ENCODE measurements at regions not wholly inside any gene's neighbourhood (a gene's known extent, or its start where the extent isn't known, plus 50 kb on each side); places are given as distances from the start of the nearest gene placed in this dataset.

DNA sequence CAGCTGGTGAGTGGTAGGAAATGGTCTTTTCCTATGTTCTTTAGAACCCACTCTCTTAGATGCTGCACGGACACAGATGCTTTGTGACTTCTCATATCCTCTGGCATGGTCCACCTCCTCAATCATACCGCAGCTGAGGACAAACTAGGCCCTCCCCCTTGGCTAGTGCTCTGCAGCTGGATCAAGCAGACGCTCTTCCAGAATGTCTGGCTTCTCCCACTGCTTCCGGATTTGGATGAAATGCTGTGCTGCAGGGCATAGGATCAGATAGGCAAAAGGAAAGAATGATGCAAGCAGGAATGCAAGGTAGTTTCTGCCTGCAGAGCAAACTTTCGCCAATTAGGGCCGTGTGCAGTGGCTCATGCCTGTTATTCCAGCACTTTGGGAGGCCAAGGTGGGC, 75.7 kb upstream of the SLC4A7 start (continued):
- TF ChIP-seq, protein P1, sequence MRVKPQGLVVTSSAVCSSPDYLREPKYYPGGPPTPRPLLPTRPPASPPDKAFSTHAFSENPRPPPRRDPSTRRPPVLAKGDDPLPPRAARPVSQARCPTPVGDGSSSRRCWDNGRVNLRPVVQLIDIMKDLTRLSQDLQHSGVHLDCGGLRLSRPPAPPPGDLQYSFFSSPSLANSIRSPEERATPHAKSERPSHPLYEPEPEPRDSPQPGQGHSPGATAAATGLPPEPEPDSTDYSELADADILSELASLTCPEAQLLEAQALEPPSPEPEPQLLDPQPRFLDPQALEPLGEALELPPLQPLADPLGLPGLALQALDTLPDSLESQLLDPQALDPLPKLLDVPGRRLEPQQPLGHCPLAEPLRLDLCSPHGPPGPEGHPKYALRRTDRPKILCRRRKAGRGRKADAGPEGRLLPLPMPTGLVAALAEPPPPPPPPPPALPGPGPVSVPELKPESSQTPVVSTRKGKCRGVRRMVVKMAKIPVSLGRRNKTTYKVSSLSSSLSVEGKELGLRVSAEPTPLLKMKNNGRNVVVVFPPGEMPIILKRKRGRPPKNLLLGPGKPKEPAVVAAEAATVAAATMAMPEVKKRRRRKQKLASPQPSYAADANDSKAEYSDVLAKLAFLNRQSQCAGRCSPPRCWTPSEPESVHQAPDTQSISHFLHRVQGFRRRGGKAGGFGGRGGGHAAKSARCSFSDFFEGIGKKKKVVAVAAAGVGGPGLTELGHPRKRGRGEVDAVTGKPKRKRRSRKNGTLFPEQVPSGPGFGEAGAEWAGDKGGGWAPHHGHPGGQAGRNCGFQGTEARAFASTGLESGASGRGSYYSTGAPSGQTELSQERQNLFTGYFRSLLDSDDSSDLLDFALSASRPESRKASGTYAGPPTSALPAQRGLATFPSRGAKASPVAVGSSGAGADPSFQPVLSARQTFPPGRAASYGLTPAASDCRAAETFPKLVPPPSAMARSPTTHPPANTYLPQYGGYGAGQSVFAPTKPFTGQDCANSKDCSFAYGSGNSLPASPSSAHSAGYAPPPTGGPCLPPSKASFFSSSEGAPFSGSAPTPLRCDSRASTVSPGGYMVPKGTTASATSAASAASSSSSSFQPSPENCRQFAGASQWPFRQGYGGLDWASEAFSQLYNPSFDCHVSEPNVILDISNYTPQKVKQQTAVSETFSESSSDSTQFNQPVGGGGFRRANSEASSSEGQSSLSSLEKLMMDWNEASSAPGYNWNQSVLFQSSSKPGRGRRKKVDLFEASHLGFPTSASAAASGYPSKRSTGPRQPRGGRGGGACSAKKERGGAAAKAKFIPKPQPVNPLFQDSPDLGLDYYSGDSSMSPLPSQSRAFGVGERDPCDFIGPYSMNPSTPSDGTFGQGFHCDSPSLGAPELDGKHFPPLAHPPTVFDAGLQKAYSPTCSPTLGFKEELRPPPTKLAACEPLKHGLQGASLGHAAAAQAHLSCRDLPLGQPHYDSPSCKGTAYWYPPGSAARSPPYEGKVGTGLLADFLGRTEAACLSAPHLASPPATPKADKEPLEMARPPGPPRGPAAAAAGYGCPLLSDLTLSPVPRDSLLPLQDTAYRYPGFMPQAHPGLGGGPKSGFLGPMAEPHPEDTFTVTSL (CRISPR knock-in tag; IDR thresholded peaks at IDR 0.05; ENCODE audit: borderline replicate concordance): no peak
- TF ChIP-seq MTF1 (CRISPR knock-in tag; IDR thresholded peaks at IDR 0.05) (peak; percentile 90; the same call in 1 of the 2 replicates), ZC3H13 (CRISPR knock-in tag; IDR thresholded peaks at IDR 0.05) (no peak), SPEN (CRISPR knock-in tag; IDR thresholded peaks at IDR 0.05; ENCODE audit: low read depth) (no peak), SOX6 (IDR thresholded peaks at IDR 0.05) (no peak), SOX6 (CRISPR knock-in tag; IDR thresholded peaks at IDR 0.05) (no peak), ZKSCAN5 (CRISPR knock-in tag; IDR thresholded peaks at IDR 0.05) (no peak)
- TF ChIP-seq, protein P2, sequence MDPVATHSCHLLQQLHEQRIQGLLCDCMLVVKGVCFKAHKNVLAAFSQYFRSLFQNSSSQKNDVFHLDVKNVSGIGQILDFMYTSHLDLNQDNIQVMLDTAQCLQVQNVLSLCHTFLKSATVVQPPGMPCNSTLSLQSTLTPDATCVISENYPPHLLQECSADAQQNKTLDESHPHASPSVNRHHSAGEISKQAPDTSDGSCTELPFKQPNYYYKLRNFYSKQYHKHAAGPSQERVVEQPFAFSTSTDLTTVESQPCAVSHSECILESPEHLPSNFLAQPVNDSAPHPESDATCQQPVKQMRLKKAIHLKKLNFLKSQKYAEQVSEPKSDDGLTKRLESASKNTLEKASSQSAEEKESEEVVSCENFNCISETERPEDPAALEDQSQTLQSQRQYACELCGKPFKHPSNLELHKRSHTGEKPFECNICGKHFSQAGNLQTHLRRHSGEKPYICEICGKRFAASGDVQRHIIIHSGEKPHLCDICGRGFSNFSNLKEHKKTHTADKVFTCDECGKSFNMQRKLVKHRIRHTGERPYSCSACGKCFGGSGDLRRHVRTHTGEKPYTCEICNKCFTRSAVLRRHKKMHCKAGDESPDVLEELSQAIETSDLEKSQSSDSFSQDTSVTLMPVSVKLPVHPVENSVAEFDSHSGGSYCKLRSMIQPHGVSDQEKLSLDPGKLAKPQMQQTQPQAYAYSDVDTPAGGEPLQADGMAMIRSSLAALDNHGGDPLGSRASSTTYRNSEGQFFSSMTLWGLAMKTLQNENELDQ (CRISPR knock-in tag; IDR thresholded peaks at IDR 0.05; ENCODE audit: borderline replicate concordance): no peak
